Dedifferentiated amniotic fluid mesenchymal stem cell (primary cell): ENCODE measurements at regions not wholly inside any gene's neighbourhood (a gene's known extent, or its start where the extent isn't known, plus 50 kb on each side); places are given as distances from the start of the nearest gene placed in this dataset.
"Not testable (repeated sequence)": the region's sequence is repeated elsewhere in the genome, so short reads cannot be mapped to it uniquely, and the experiment has no call there.

Experiments used
- DNase-seq: peaks from one replicate; pipeline ENCODE4 v3.0.0-alpha.2; 2016; ENCODE audit errors: extremely low spot score

- DNase-seq, result no peak
These were observed 125.7 kb upstream of the MYO3A start for GRCh38 chr10:25808372-25808771.

GRCh38 chr10:25811052-25811685, 122.9 kb upstream of the MYO3A start:
- DNase-seq, result no peak

- DNase-seq, result no peak
These were observed 120.5 kb upstream of the MYO3A start for GRCh38 chr10:25813511-25813910.

- no peak for DNase-seq
These were observed 118.8 kb upstream of the MYO3A start for GRCh38 chr10:25815236-25815635.

GRCh38 chr10:25815999-25816768, 117.8 kb upstream of the MYO3A start:
- DNase-seq, result no peak

- no peak for DNase-seq
These were observed 116.8 kb upstream of the MYO3A start for GRCh38 chr10:25817200-25817599.

GRCh38 chr10:25818751-25819150, 115.3 kb upstream of the MYO3A start:
- no peak for DNase-seq

- DNase-seq, result no peak
These were observed 113.6 kb upstream of the MYO3A start for GRCh38 chr10:25820472-25820871.

- no peak for DNase-seq
These were observed 113.2 kb upstream of the MYO3A start for GRCh38 chr10:25820874-25821273.

GRCh38 chr10:25824050-25824449, 110.0 kb upstream of the MYO3A start:
- no peak for DNase-seq

GRCh38 chr10:25828475-25828874, 105.6 kb upstream of the MYO3A start:
- no peak for DNase-seq

- DNase-seq, result no peak
These were observed 102.9 kb upstream of the MYO3A start for GRCh38 chr10:25831080-25831479.

GRCh38 chr10:25839683-25840082, 94.3 kb upstream of the MYO3A start:
- no peak for DNase-seq

GRCh38 chr10:25840875-25841274, 93.2 kb upstream of the MYO3A start:
- DNase-seq, result not testable (repeated sequence)

GRCh38 chr10:25842146-25842545, 91.9 kb upstream of the MYO3A start:
- no peak for DNase-seq

GRCh38 chr10:25843551-25844170, 90.4 kb upstream of the MYO3A start:
- no peak for DNase-seq

- not testable (repeated sequence) for DNase-seq
These were observed 89.3 kb upstream of the MYO3A start for GRCh38 chr10:25844716-25845115.

- DNase-seq, result no peak
These were observed 84.8 kb upstream of the MYO3A start for GRCh38 chr10:25849268-25849667.

GRCh38 chr10:25849988-25850387, 84.0 kb upstream of the MYO3A start:
- no peak for DNase-seq

GRCh38 chr10:25851548-25851947, 82.5 kb upstream of the MYO3A start:
- DNase-seq, result no peak

GRCh38 chr10:25852364-25852941, 81.6 kb upstream of the MYO3A start:
- DNase-seq, result no peak

GRCh38 chr10:25858076-25858475, 76.0 kb upstream of the MYO3A start:
- no peak for DNase-seq

- no peak for DNase-seq
These were observed 68.8 kb upstream of the MYO3A start for GRCh38 chr10:25865267-25865666.
